B cell (primary cell): ENCODE measurements at regions not wholly inside any gene's neighbourhood (a gene's known extent, or its start where the extent isn't known, plus 50 kb on each side); places are given as distances from the start of the nearest gene placed in this dataset.

Source experiments
- ATAC-seq: fragments of 200-7000 bp; cut with Tn5 transposase; one replicate; pipeline ENCODE4 v1.10.0; 2021; ENCODE audit warnings: low read depth, mild to moderate bottlenecking, moderate number of reproducible peaks, moderate library complexity
- CTCF ChIA-PET: fragments of 350-600 bp; sonication (Branson Sonifier 250); formaldehyde crosslinking; loops from one replicate; lab custom pipeline; 2021; ENCODE audit warnings: antibody characterized with exemption, inconsistent platforms; lab: Charles Lee
- POLR2A ChIA-PET: fragments of 350-600 bp; sonication (Branson Sonifier 250); formaldehyde crosslinking; loops from one replicate; lab custom pipeline; 2021; ENCODE audit warnings: antibody characterized with exemption; lab: Charles Lee
- DNase-seq: peaks from one replicate; pipeline ENCODE4 v3.0.0; 2013
- H2AFZ ChIP-seq: 2 replicates; pipeline ENCODE4 v1.6.1; 2012; ENCODE audit warnings: mild to moderate bottlenecking, low read depth, low read length; ENCODE audit not compliant: insufficient read depth, poor library complexity, severe bottlenecking
- H3K27ac ChIP-seq, 2 donors: 1 replicate in 1 of 2; 2 replicates in 1 of 2; pipeline ENCODE4 v1.5.1; 2012 to 2013; ENCODE audit warnings: low read length in 2 of 2, mild to moderate bottlenecking in 2 of 2, moderate library complexity in 1 of 2
- H3K27me3 ChIP-seq, 4 experiments: fragments of 200-600 bp in 1 of 4; sonication (generic) in 1 of 4; replicated peaks in 1 of 4; 1 replicate in 2 of 4; 2 replicates in 2 of 4; pipeline versions ENCODE4 v1.6.1 to v1.7.0; 2013 to 2016; ENCODE audit warnings: low read length in 3 of 4, mild to moderate bottlenecking in 2 of 4, mixed read lengths in 1 of 4, moderate library complexity in 1 of 4; ENCODE audit not compliant: insufficient read depth in 4 of 4, control insufficient read depth in 3 of 4; ENCODE audit errors: control extremely low read depth in 1 of 4
- H3K36me3 ChIP-seq, 2 experiments: replicated peaks in 1 of 2; 1 replicate in 1 of 2; 2 replicates in 1 of 2; pipeline versions ENCODE4 v1.6.1 to v1.7.1; 2013; ENCODE audit warnings: low read length in 1 of 2; ENCODE audit not compliant: insufficient read depth in 2 of 2, control insufficient read depth in 1 of 2; ENCODE audit errors: control extremely low read depth in 1 of 2, extremely low read depth in 1 of 2
- H3K4me1 ChIP-seq, 2 donors: fragments of 200-600 bp in 1 of 2; sonication (generic) in 1 of 2; 1 replicate in 1 of 2; 2 replicates in 1 of 2; pipeline versions ENCODE4 v1.5.1 to v1.6.1; 2013 to 2017; ENCODE audit warnings: low read length in 2 of 2; ENCODE audit not compliant: control insufficient read depth in 2 of 2, insufficient read depth in 2 of 2
- H3K4me2 ChIP-seq: replicated peaks from 2 replicates; pipeline ENCODE3; 2012; ENCODE audit warnings: mild to moderate bottlenecking, low read depth, low read length; ENCODE audit not compliant: poor library complexity, severe bottlenecking
- H3K4me3 ChIP-seq, 5 experiments: fragments of 200-600 bp in 1 of 5; sonication (generic) in 1 of 5; 1 replicate in 3 of 5; 2 replicates in 2 of 5; pipeline versions ENCODE4 v1.5.1 to v1.7.0; 2011 to 2016; ENCODE audit warnings: low read length in 4 of 5, mild to moderate bottlenecking in 4 of 5, low read depth in 2 of 5, control low read depth in 1 of 5, moderate library complexity in 1 of 5; ENCODE audit not compliant: insufficient read depth in 1 of 5; ENCODE audit errors: control extremely low read depth in 1 of 5, extremely low read depth in 1 of 5
- H3K79me2 ChIP-seq: fragments of 200-600 bp; sonication (generic); one replicate; pipeline ENCODE4 v1.6.0; 2016; ENCODE audit warnings: low read length; ENCODE audit not compliant: control insufficient read depth, insufficient read depth
- H3K9ac ChIP-seq: fragments of 200-600 bp; sonication (generic); 2 replicates; pipeline ENCODE4 v1.6.1; 2017; ENCODE audit warnings: mild to moderate bottlenecking, low read length, moderate library complexity
- H3K9me3 ChIP-seq, 3 donors: one replicate each; pipeline versions ENCODE4 v1.6.1 to v1.7.1; 2013; ENCODE audit warnings: low read length in 2 of 3; ENCODE audit not compliant: control insufficient read depth in 2 of 3, insufficient read depth in 1 of 3; ENCODE audit errors: control extremely low read depth in 1 of 3
- H4K20me1 ChIP-seq: 2 replicates; pipeline ENCODE4 v1.6.0; 2012; ENCODE audit warnings: mild to moderate bottlenecking, low read length; ENCODE audit not compliant: insufficient read depth, control insufficient read depth, poor library complexity, severe bottlenecking
- H3K27ac Mint-ChIP-seq: one replicate; pipeline ENCODE4 v1.8.0; 2021; ENCODE audit warnings: mixed read lengths
- H3K27me3 Mint-ChIP-seq: one replicate; pipeline ENCODE4 v1.8.0; 2021; ENCODE audit warnings: mixed read lengths
- H3K4me1 Mint-ChIP-seq: one replicate; pipeline ENCODE4 v1.8.0; 2021; ENCODE audit warnings: mixed read lengths
- H3K4me3 Mint-ChIP-seq: one replicate; pipeline ENCODE4 v1.8.0; 2021; ENCODE audit warnings: mixed read lengths
- H3K9me3 Mint-ChIP-seq: one replicate; pipeline ENCODE4 v1.8.0; 2022; ENCODE audit warnings: mixed read lengths; ENCODE audit not compliant: insufficient read depth
- EZH2 ChIP-seq: IDR thresholded peaks from 2 replicates; pipeline ENCODE4 v1.6.1; 2012; ENCODE audit warnings: borderline replicate concordance, low read depth, mild to moderate bottlenecking, moderate library complexity, low read length; ENCODE audit not compliant: insufficient read depth, poor library complexity, severe bottlenecking
- WGBS: methylation state at CpG from one replicate; pipeline ENCODE4 v1.1.5; 2013; ENCODE audit warnings: missing lambda C conversion rate; ENCODE audit not compliant: insufficient coverage; 5-methylcytosine and 5-hydroxymethylcytosine counted together
- intact Hi-C: fragments of 100-400 bp; cut with micrococcal nuclease; formaldehyde crosslinking; loops from one replicate; pipeline ENCODE4 v1.10.0; 2022
- TF ChIP-seq, protein P1 (sequence below): fragments of 200-600 bp; IDR thresholded peaks from one replicate; pipeline ENCODE4 v1.8.0; 2022; ENCODE audit warnings: antibody characterized with exemption, mild to moderate bottlenecking

DNA sequence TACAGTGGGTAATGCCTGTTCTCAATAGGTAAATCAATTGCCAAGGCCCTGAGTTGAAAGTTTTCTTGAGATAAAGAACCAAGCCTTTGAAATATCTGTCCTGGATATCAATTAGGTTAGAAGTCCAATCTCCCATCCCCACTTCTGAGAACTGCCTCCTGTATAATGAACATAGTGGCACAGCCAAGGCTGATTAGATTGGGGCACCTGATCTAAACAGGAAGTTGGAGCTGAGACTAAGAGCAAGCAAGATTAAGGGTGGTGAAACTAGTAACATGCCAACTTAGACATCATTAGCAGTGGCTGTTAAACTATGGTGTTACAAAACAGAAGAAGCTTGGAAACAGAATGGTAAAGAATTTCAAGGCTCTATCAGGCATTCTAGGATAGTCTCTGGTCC, 137.7 kb upstream of the TMEM108 start:
- no peak overlapping the region for H3K9ac ChIP-seq
- H3K36me3 ChIP-seq: no peaks in the 10 kb centered on the region
- no peaks in the 10 kb centered on the region for H3K27me3 ChIP-seq
- no peaks in the 10 kb centered on the region for H3K79me2 ChIP-seq
- intact Hi-C loops: no loop called here
- no peak overlapping the region for H2AFZ ChIP-seq
- no peaks in the 10 kb centered on the region for H3K9me3 Mint-ChIP-seq
- no peak overlapping the region for H3K27ac ChIP-seq
- H3K9me3 ChIP-seq: no peaks in the 10 kb centered on the region
- no peak for TF ChIP-seq EZH2
- TF ChIP-seq, protein P1, sequence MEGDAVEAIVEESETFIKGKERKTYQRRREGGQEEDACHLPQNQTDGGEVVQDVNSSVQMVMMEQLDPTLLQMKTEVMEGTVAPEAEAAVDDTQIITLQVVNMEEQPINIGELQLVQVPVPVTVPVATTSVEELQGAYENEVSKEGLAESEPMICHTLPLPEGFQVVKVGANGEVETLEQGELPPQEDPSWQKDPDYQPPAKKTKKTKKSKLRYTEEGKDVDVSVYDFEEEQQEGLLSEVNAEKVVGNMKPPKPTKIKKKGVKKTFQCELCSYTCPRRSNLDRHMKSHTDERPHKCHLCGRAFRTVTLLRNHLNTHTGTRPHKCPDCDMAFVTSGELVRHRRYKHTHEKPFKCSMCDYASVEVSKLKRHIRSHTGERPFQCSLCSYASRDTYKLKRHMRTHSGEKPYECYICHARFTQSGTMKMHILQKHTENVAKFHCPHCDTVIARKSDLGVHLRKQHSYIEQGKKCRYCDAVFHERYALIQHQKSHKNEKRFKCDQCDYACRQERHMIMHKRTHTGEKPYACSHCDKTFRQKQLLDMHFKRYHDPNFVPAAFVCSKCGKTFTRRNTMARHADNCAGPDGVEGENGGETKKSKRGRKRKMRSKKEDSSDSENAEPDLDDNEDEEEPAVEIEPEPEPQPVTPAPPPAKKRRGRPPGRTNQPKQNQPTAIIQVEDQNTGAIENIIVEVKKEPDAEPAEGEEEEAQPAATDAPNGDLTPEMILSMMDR: no peak
- no peak overlapping the region for H3K4me3 ChIP-seq
- no peaks in the 10 kb centered on the region for H3K4me1 ChIP-seq
- POLR2A ChIA-PET: no interaction called here
- no peaks in the 10 kb centered on the region for H4K20me1 ChIP-seq
- H3K27ac Mint-ChIP-seq: no peak overlapping the region
- H3K4me2 ChIP-seq: no peak overlapping the region
- no peaks in the 10 kb centered on the region for H3K27me3 Mint-ChIP-seq
- DNase-seq (no peak), ATAC-seq (no peak)
- CTCF ChIA-PET: no interaction called here
- H3K4me1 Mint-ChIP-seq: no peaks in the 10 kb centered on the region
- H3K4me3 Mint-ChIP-seq: no peak overlapping the region

DNA sequence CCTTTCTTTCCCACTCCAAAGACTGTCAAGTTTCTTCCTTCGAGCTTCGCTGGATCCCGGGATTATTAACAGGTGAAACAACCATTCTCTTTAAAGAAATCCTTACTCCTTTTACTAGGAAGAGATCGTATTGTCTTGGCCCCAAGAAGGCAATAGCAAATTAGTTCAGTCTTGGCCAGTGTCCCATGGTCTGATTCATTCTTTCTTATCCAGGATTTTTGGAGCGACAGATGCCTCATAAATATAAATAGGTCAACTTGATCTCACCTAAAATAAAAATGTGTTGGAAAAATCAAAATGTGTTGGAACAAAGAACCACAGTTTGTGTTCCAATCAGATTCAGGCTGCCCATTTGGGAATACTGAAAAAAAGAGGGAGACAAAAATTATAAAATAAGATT, 140.1 kb upstream of the TMEM108 start:
- ChIA-PET CTCF (no interaction called here), POLR2A (no interaction called here)
- Mint-ChIP-seq H3K27ac (no peak overlapping the region), H3K27me3 (no peaks in the 10 kb centered on the region), H3K4me1 (no peaks in the 10 kb centered on the region), H3K4me3 (no peak overlapping the region), H3K9me3 (no peaks in the 10 kb centered on the region)
- DNase-seq (no peak), ATAC-seq (no peak)
- Histone ChIP-seq H3K4me2 (no peak overlapping the region), H3K27me3 (no peaks in the 10 kb centered on the region), H3K27ac (no peak overlapping the region), H3K4me1 (no peaks in the 10 kb centered on the region), H3K4me3 (no peak overlapping the region), H3K79me2 (no peaks in the 10 kb centered on the region), H3K9ac (no peak overlapping the region), H2AFZ (no peak overlapping the region), H3K36me3 (no peaks in the 10 kb centered on the region), H4K20me1 (no peaks in the 10 kb centered on the region), H3K9me3 (no peaks in the 10 kb centered on the region)
- intact Hi-C loops: no loop called here
- 100% methylated on average over 2 of the region's 5 CpGs for WGBS
- TF ChIP-seq EZH2: no peak
- TF ChIP-seq, protein P1: no peak
